ENCODE measurements at regions not wholly inside any gene's neighbourhood (a gene's known extent, or its start where the extent isn't known, plus 50 kb on each side); places are given as distances from the start of the nearest gene placed in this dataset.

DNA sequence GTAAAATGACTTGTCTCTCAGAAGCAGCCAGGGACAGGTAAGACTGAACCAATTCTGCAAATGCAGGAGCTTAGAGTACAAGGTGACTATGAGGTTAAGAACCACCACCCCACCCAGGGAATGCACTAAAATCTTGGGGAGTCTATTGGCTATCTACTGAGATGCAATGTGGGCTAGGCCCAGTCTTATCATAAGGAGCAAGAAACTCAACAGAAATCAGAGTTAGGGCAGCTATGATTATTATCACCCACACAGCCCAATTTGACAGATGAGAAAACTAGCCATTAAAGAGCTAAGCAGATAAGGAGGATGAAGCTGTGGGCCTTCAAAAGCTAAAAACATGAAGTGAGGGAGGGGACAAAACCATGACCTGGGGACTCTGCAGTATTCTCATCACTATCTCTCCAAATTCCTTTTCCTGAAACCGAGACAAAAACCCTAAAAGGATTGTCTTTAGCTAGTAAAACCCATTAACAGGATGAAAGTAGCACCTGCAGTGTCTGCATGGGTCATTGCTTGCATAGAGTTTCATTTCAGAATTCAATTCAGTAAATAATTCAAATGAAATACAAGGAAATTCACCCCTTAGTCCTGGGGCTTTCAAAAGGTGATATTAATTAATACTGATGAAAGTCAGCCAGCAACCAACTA is 68.8 kb upstream of the USP47 start:
- no peaks in the 10 kb centered on the region for H3K36me3 ChIP-seq (ENCODE audit: control insufficient read depth, insufficient read depth, low read length)
- H3K9ac ChIP-seq (ENCODE audit: low read depth, low read length): no peak overlapping the region
- no peaks in the 10 kb centered on the region for H3K4me1 ChIP-seq (ENCODE audit: control insufficient read depth, insufficient read depth, low read length)
- no peaks in the 10 kb centered on the region for H3K9me3 ChIP-seq (ENCODE audit: control insufficient read depth, insufficient read depth, low read length)
- no peaks in the 10 kb centered on the region for H3K27me3 ChIP-seq (ENCODE audit: control insufficient read depth, insufficient read depth, low read length)
- H3K4me3 ChIP-seq (ENCODE audit: low read depth, low read length): no peak overlapping the region

DNA sequence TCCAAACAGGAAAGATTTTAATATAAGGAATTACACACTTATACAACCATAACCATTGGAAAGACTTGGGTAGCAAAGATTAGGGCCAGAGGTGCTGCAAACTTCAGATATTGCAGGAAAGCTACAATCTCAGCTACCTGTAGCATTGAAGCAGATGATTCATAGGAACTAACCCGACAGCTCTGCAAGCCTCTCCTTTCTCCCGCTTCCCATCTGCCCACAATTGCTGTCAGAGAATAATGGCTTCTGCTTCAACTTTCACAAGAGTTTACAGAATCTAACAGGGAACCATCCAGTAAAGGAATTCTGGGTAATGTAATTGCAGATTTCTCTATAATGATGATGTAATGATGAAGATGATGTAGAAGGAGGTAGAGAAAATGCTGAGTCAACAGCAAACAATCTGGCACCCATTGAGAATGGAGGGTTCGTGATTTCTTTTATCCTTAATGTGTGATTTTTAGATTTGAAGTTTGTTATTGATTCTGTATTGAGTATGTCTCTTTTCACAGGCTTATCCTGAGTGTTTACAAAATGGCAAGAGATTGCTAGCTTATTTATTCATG is 70.8 kb upstream of the USP47 start:
- Histone ChIP-seq H3K36me3 (ENCODE audit: control insufficient read depth, insufficient read depth, low read length) (no peaks in the 10 kb centered on the region), H3K4me3 (ENCODE audit: low read depth, low read length) (no peak overlapping the region), H3K27me3 (ENCODE audit: control insufficient read depth, insufficient read depth, low read length) (no peaks in the 10 kb centered on the region), H3K9ac (ENCODE audit: low read depth, low read length) (no peak overlapping the region), H3K4me1 (ENCODE audit: control insufficient read depth, insufficient read depth, low read length) (no peaks in the 10 kb centered on the region), H3K9me3 (ENCODE audit: control insufficient read depth, insufficient read depth, low read length) (no peaks in the 10 kb centered on the region)

DNA sequence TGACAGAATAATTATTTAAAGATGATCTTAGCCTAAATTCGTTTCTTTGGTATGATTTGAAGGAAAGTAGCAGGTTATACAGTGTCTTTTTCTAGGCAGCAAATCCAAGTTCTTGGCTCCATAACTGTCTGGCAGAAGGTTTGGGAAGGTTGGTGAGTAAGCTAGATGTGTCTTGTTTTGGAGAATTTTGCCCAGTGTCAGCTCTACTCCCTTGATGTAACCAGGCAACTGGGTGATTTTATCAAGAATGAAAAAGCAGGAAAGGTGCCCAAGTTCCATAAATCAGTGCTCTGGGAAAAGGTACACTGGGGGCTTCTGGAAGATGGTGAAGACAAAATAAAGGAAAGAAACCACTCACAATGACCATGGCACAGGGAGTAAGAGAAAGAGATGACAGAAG is 71.5 kb upstream of the USP47 start:
- Histone ChIP-seq H3K4me3 (ENCODE audit: low read depth, low read length) (no peak overlapping the region), H3K4me1 (ENCODE audit: control insufficient read depth, insufficient read depth, low read length) (no peaks in the 10 kb centered on the region), H3K36me3 (ENCODE audit: control insufficient read depth, insufficient read depth, low read length) (no peaks in the 10 kb centered on the region), H3K9ac (ENCODE audit: low read depth, low read length) (no peak overlapping the region), H3K27me3 (ENCODE audit: control insufficient read depth, insufficient read depth, low read length) (no peaks in the 10 kb centered on the region), H3K9me3 (ENCODE audit: control insufficient read depth, insufficient read depth, low read length) (no peaks in the 10 kb centered on the region)

DNA sequence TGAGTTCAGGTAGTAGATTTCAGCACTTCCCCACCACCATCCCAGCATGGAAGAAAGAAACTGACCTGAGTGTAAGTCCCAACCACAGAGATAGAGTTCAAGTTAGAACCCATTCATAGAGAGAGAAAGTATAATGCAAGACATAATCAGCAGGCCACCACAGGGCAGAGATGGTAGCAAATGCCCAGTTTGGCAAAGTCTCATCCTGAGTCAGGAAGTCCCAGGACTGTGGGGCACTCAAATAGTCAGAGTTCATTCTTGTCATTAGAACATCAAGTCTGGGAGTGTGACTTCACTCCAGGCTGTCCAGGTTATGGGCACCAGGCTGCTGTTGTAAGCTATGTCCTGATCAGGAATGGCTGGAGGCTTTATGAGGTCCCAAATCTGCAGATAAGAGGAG is 72.0 kb upstream of the USP47 start:
- H3K9ac ChIP-seq (ENCODE audit: low read depth, low read length): no peak overlapping the region
- no peaks in the 10 kb centered on the region for H3K27me3 ChIP-seq (ENCODE audit: control insufficient read depth, insufficient read depth, low read length)
- no peaks in the 10 kb centered on the region for H3K9me3 ChIP-seq (ENCODE audit: control insufficient read depth, insufficient read depth, low read length)
- H3K36me3 ChIP-seq (ENCODE audit: control insufficient read depth, insufficient read depth, low read length): no peaks in the 10 kb centered on the region
- H3K4me1 ChIP-seq (ENCODE audit: control insufficient read depth, insufficient read depth, low read length): no peaks in the 10 kb centered on the region
- no peak overlapping the region for H3K4me3 ChIP-seq (ENCODE audit: low read depth, low read length)

DNA sequence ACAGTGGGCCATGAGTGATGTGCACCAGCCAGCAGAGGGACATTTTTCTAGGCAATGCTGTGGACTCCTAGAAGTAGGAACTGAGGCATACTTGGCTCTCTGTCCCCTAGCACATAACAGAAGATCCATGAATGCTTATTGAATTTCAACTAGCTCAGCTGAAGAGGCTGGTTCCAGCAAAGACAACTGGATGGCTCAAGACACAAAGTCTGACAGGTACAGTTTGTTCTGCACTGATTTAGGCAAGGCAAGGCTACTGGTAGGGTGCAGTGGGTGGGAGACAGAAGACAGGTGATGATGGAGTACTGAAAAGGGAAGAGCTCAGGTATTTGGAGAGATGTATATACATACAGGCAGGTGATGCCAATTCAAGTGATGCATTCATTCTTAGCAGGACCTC is 72.4 kb upstream of the USP47 start:
- Histone ChIP-seq H3K9ac (ENCODE audit: low read depth, low read length) (no peak overlapping the region), H3K36me3 (ENCODE audit: control insufficient read depth, insufficient read depth, low read length) (no peaks in the 10 kb centered on the region), H3K27me3 (ENCODE audit: control insufficient read depth, insufficient read depth, low read length) (no peaks in the 10 kb centered on the region), H3K9me3 (ENCODE audit: control insufficient read depth, insufficient read depth, low read length) (no peaks in the 10 kb centered on the region), H3K4me3 (ENCODE audit: low read depth, low read length) (no peak overlapping the region), H3K4me1 (ENCODE audit: control insufficient read depth, insufficient read depth, low read length) (no peaks in the 10 kb centered on the region)

DNA sequence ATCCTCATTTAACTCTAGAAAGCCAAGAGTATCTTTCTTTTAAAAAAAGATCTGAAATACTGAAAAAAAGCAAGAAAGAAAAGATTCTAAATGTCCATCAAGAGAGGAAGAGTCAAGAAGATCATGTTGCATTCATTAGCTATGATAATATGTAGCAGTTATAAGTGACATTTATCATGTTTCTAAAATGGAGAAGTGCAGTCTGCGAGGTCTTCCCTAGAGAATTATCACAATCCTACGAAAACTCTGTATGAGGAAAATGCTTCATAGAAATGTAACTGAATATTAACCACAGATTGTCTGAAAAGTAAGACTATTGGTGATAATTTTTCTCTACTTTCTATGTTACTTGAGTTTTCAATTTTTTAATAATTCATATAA is 77.4 kb upstream of the USP47 start:
- Histone ChIP-seq H3K27me3 (ENCODE audit: control insufficient read depth, insufficient read depth, low read length) (no peaks in the 10 kb centered on the region), H3K36me3 (ENCODE audit: control insufficient read depth, insufficient read depth, low read length) (no peaks in the 10 kb centered on the region), H3K4me3 (ENCODE audit: low read depth, low read length) (no peak overlapping the region), H3K9me3 (ENCODE audit: control insufficient read depth, insufficient read depth, low read length) (no peaks in the 10 kb centered on the region), H3K9ac (ENCODE audit: low read depth, low read length) (no peak overlapping the region), H3K4me1 (ENCODE audit: control insufficient read depth, insufficient read depth, low read length) (no peaks in the 10 kb centered on the region)

DNA sequence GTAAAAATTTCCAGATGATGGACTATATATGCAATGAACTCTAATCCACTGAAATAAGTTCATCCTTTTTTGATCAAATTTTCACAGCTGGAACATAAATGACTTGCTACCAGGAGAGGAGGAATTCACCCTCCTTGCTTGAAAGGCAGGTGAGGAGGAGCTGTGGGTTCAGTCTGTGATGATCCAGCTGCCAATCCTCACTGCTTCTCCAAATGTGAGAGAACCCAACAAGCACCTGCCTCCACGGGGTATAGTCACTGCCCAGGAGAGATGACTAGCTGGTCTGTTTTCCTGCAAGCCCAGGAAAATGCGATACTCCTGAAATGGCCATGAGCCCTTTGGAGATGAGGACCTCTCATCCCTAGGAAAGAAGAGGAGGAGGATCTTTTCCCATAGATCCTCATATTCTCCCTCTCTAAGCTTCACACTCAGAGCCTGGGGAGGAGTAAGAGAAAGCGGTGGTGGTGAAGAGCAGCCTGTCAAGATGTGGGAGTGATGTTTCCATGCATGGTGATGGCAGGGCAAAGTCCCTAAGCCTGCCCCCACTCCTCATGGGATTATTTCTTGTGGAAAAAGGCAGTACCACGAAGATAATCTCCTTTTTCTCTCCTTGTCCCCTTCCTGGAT is 77.9 kb upstream of the USP47 start:
- Histone ChIP-seq H3K9ac (ENCODE audit: low read depth, low read length) (no peak overlapping the region), H3K9me3 (ENCODE audit: control insufficient read depth, insufficient read depth, low read length) (no peaks in the 10 kb centered on the region), H3K27me3 (ENCODE audit: control insufficient read depth, insufficient read depth, low read length) (no peaks in the 10 kb centered on the region)

DNA sequence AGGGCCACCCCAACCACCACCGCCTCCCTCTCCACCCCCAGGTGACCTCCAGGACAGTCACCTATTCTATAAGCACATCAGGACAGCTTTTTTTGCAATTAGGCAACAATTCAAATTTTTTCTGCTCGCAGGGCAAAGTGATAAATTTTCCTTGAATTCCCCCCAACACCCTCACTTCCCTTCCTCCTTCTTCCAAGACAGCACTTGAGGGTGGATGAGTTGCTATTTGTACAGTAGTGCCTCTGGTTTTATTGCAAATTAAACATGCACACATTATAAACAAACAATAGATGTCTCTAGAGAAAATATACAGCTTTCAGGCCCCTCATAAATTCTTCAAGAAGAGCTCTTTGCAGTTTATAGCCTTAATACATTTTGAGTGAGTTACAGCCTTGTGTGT is 80.9 kb upstream of the USP47 start:
- no peaks in the 10 kb centered on the region for H3K27me3 ChIP-seq (ENCODE audit: control insufficient read depth, insufficient read depth, low read length)
- H3K9ac ChIP-seq (ENCODE audit: low read depth, low read length): no peak overlapping the region
- no peak overlapping the region for H3K4me3 ChIP-seq (ENCODE audit: low read depth, low read length)
- no peaks in the 10 kb centered on the region for H3K9me3 ChIP-seq (ENCODE audit: control insufficient read depth, insufficient read depth, low read length)
- H3K36me3 ChIP-seq (ENCODE audit: control insufficient read depth, insufficient read depth, low read length): no peaks in the 10 kb centered on the region
- peaks cover 4% of the 10 kb centered on the region for H3K4me1 ChIP-seq (ENCODE audit: control insufficient read depth, insufficient read depth, low read length)

More for the DNA sequence above, 77.9 kb upstream of the USP47 start:
- no peaks in the 10 kb centered on the region for H3K4me1 ChIP-seq (ENCODE audit: control insufficient read depth, insufficient read depth, low read length)
- H3K36me3 ChIP-seq (ENCODE audit: control insufficient read depth, insufficient read depth, low read length): no peaks in the 10 kb centered on the region
- no peak overlapping the region for H3K4me3 ChIP-seq (ENCODE audit: low read depth, low read length)

DNA sequence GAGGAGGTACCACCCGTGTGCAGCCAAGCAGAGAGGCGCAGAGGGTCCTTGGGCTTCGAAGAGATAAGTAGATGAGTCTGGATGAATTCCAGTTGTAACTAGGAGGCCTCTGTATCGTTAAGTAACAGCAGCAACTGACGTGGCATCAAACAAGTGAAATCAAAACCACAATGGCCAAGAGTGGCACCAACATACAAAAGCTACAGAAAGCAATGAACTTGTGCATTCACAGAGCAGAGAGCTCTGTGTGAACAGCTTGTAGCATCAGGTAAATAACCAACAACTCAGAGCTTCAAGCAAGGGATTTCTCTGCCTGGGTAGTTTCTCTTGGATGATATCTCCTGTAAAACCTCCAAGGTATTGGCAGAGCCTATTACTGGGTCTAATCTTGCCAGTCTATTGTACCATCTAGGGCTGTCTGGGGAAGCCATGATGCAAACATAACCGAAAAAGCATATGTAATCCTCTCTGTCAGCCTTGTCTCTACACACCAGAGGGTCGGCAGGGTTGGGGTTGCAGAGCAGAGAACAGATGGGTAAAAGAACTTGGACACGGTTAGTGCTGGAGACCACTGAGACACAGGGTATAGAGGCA is 83.1 kb upstream of the USP47 start:
- Histone ChIP-seq H3K9ac (ENCODE audit: low read depth, low read length) (no peak overlapping the region), H3K27me3 (ENCODE audit: control insufficient read depth, insufficient read depth, low read length) (no peaks in the 10 kb centered on the region), H3K9me3 (ENCODE audit: control insufficient read depth, insufficient read depth, low read length) (no peaks in the 10 kb centered on the region), H3K36me3 (ENCODE audit: control insufficient read depth, insufficient read depth, low read length) (no peaks in the 10 kb centered on the region), H3K4me3 (ENCODE audit: low read depth, low read length) (no peak overlapping the region), H3K4me1 (ENCODE audit: control insufficient read depth, insufficient read depth, low read length) (peaks cover 4% of the 10 kb centered on the region)

DNA sequence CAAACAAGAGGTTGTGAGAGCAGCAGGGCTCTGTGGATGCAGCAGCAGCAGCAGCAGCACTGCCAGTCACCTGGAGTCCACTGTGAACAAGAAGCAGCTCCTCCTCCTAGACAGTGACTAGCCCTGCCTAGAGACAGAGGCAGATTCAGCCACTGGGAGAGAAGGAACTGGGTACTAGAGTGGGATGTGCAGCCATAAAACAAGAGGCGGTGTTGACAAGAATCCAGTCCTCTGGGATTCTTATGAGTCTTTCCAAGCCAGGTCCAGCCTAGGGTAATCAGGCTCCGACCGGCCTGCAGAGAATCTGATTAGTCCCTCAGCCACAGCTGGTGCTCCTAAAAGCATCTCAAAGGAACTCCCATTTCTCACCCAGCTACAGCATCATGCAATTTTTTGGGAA is 83.9 kb upstream of the USP47 start:
- no peaks in the 10 kb centered on the region for H3K27me3 ChIP-seq (ENCODE audit: control insufficient read depth, insufficient read depth, low read length)
- peaks cover 4% of the 10 kb centered on the region for H3K4me1 ChIP-seq (ENCODE audit: control insufficient read depth, insufficient read depth, low read length)
- no peaks in the 10 kb centered on the region for H3K36me3 ChIP-seq (ENCODE audit: control insufficient read depth, insufficient read depth, low read length)
- no peaks in the 10 kb centered on the region for H3K9me3 ChIP-seq (ENCODE audit: control insufficient read depth, insufficient read depth, low read length)
- no peak overlapping the region for H3K4me3 ChIP-seq (ENCODE audit: low read depth, low read length)
- H3K9ac ChIP-seq (ENCODE audit: low read depth, low read length): no peak overlapping the region

DNA sequence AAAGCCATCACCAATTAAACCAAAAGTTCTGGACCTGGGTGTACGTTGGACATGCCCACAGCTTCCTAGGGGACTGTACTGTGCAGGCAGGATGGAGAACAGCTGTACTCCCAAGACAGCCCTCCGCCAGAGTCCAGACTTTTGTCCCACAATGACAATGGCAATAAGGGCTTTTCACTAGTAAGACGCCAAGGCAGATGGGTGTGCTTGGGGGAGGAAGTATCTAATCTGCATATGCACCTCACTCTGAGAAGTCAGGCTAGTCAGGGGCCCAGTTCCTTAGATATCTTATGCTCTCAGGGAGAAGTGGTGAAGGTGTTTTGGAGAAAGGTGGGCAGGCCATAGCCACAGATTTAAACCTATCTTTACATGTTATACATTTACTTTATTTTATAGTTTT is 85.1 kb upstream of the USP47 start:
- H3K36me3 ChIP-seq (ENCODE audit: control insufficient read depth, insufficient read depth, low read length): no peaks in the 10 kb centered on the region
- H3K4me3 ChIP-seq (ENCODE audit: low read depth, low read length): no peak overlapping the region
- H3K9ac ChIP-seq (ENCODE audit: low read depth, low read length): no peak overlapping the region
- H3K9me3 ChIP-seq (ENCODE audit: control insufficient read depth, insufficient read depth, low read length): no peaks in the 10 kb centered on the region
- H3K27me3 ChIP-seq (ENCODE audit: control insufficient read depth, insufficient read depth, low read length): no peaks in the 10 kb centered on the region
- peaks cover 4% of the 10 kb centered on the region for H3K4me1 ChIP-seq (ENCODE audit: control insufficient read depth, insufficient read depth, low read length)

DNA sequence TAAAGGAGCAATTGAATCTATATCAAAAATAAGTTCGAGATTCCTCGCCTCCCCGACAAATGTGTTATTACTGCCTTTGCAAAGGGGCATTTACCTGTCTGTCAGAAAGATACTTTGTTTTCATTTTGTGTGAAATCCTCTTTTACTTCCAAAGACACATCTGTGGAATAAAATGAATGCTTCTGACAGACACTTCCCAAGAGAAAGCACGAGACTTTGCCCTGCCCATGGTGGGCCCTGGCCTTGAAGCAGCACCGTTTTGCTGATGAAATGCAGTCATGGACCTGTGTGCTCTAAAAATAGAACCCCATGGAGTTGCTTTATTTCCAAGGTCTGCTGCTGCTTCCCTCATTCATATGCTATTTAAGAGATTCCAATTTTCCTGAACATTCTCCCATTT is 85.9 kb upstream of the USP47 start:
- no peak overlapping the region for H3K4me3 ChIP-seq (ENCODE audit: low read depth, low read length)
- no peaks in the 10 kb centered on the region for H3K27me3 ChIP-seq (ENCODE audit: control insufficient read depth, insufficient read depth, low read length)
- H3K9me3 ChIP-seq (ENCODE audit: control insufficient read depth, insufficient read depth, low read length): no peaks in the 10 kb centered on the region
- no peaks in the 10 kb centered on the region for H3K36me3 ChIP-seq (ENCODE audit: control insufficient read depth, insufficient read depth, low read length)
- H3K9ac ChIP-seq (ENCODE audit: low read depth, low read length): peak overlapping the region; percentile 5
- peaks cover 4% of the 10 kb centered on the region for H3K4me1 ChIP-seq (ENCODE audit: control insufficient read depth, insufficient read depth, low read length)

Data from iPS-15b (cell line).